SK-N-SH treated with all-trans-retinoic acid at 6 μM for 48 hours (cell line): ENCODE measurements at regions not wholly inside any gene's neighbourhood (a gene's known extent, or its start where the extent isn't known, plus 50 kb on each side); places are given as distances from the start of the nearest gene placed in this dataset.

ENCODE experiments used
- ATAC-seq: fragments of 200-7000 bp; cut with Tn5 transposase; 3 replicates; pipeline ENCODE4 v1.9.1; 2020; ENCODE audit warnings: mild to moderate bottlenecking, moderate library complexity
- ARNTL ChIP-seq: fragments of 450-650 bp; formaldehyde crosslinking; IDR thresholded peaks from 2 replicates; pipeline ENCODE4 v1.5.0; 2020; ENCODE audit warnings: low read depth, mild to moderate bottlenecking, moderate library complexity, borderline replicate concordance
- BACH2 ChIP-seq: fragments of 250-450 bp; sonication (Bioruptor Pico); IDR thresholded peaks from 2 replicates; pipeline ENCODE4 v1.9.0; 2021; ENCODE audit warnings: mild to moderate bottlenecking, borderline replicate concordance
- CSDC2 ChIP-seq: fragments of 250-450 bp; sonication (Bioruptor Pico); IDR thresholded peaks from 2 replicates; pipeline ENCODE4 v1.5.0; 2020; ENCODE audit warnings: mild to moderate bottlenecking, moderate library complexity
- ESRRG ChIP-seq: fragments of 250-450 bp; sonication (Bioruptor Pico); IDR thresholded peaks from 2 replicates; pipeline ENCODE4 v1.6.1; 2021; ENCODE audit warnings: mild to moderate bottlenecking
- GLIS3 ChIP-seq: fragments of 250-450 bp; sonication (Bioruptor Pico); IDR thresholded peaks from 2 replicates; pipeline ENCODE4 v1.5.0; 2020; ENCODE audit warnings: mild to moderate bottlenecking, moderate library complexity
- ISL1 ChIP-seq: fragments of 250-450 bp; sonication (Bioruptor Pico); IDR thresholded peaks from 2 replicates; pipeline ENCODE4 v2.1.2; 2022; ENCODE audit warnings: mild to moderate bottlenecking, moderate library complexity
- OSR1 ChIP-seq: fragments of 250-450 bp; sonication (Bioruptor Pico); IDR thresholded peaks from 2 replicates; pipeline ENCODE4 v1.8.0; 2022; ENCODE audit warnings: moderate library complexity, mild to moderate bottlenecking, inconsistent platforms
- PPARA ChIP-seq: fragments of 250-450 bp; sonication (Bioruptor Pico); IDR thresholded peaks from 2 replicates; pipeline ENCODE4 v1.5.0; 2020; ENCODE audit warnings: mild to moderate bottlenecking, borderline replicate concordance
- RARB ChIP-seq: fragments of 250-450 bp; sonication (Bioruptor Pico); IDR thresholded peaks from 2 replicates; pipeline ENCODE4 v1.8.0; 2021; ENCODE audit warnings: mild to moderate bottlenecking, moderate library complexity
- SNAI2 ChIP-seq: fragments of 250-450 bp; sonication (Bioruptor Pico); IDR thresholded peaks from 2 replicates; pipeline ENCODE4 v1.5.0; 2020; ENCODE audit warnings: mild to moderate bottlenecking, moderate library complexity
- TCF4 ChIP-seq: fragments of 250-450 bp; sonication (Bioruptor Pico); IDR thresholded peaks from 2 replicates; pipeline ENCODE4 v1.8.0; 2021; ENCODE audit warnings: mild to moderate bottlenecking, moderate library complexity, borderline replicate concordance
- ZC3H10 ChIP-seq: fragments of 250-450 bp; sonication (Bioruptor Pico); IDR thresholded peaks from 2 replicates; pipeline ENCODE4 v1.5.1; 2021; ENCODE audit warnings: mild to moderate bottlenecking, moderate library complexity
- ZFP30 ChIP-seq: fragments of 450-650 bp; formaldehyde crosslinking; IDR thresholded peaks from 2 replicates; pipeline ENCODE4 v1.5.0; 2022; ENCODE audit warnings: mild to moderate bottlenecking, moderate library complexity
- ZNF565 ChIP-seq: fragments of 450-650 bp; formaldehyde crosslinking; conservative IDR thresholded peaks from 2 replicates; pipeline ENCODE4 v1.5.0; 2020; ENCODE audit warnings: low read depth, mild to moderate bottlenecking, moderate library complexity
- ZNF70 ChIP-seq: fragments of 450-650 bp; formaldehyde crosslinking; IDR thresholded peaks from 2 replicates; pipeline ENCODE4 v1.5.0; 2020; ENCODE audit warnings: mild to moderate bottlenecking, moderate library complexity
- TF ChIP-seq, protein P1 (sequence below): fragments of 250-450 bp; sonication (Bioruptor Pico); IDR thresholded peaks from 2 replicates; pipeline ENCODE4 v1.8.0; 2020; ENCODE audit warnings: mild to moderate bottlenecking, moderate library complexity, borderline replicate concordance
- TF ChIP-seq, protein P2 (sequence below): fragments of 250-450 bp; sonication (Bioruptor Pico); IDR thresholded peaks from 2 replicates; pipeline ENCODE4 v1.8.0; 2021; ENCODE audit warnings: low read depth, mild to moderate bottlenecking, moderate library complexity, borderline replicate concordance
- TF ChIP-seq, protein P3 (sequence below): fragments of 250-450 bp; sonication (Bioruptor Pico); IDR thresholded peaks from 2 replicates; pipeline ENCODE4 v1.5.1; 2021; ENCODE audit warnings: mild to moderate bottlenecking, moderate library complexity
- TF ChIP-seq, protein P4 (sequence below): fragments of 250-450 bp; sonication (Bioruptor Pico); IDR thresholded peaks from 2 replicates; pipeline ENCODE4 v1.5.1; 2020; ENCODE audit warnings: low read depth, mild to moderate bottlenecking, moderate library complexity
- TF ChIP-seq, protein P5 (sequence below): fragments of 250-450 bp; sonication (Bioruptor Pico); IDR thresholded peaks from 2 replicates; pipeline ENCODE4 v1.5.0; 2020; ENCODE audit warnings: mild to moderate bottlenecking, moderate library complexity

DNA sequence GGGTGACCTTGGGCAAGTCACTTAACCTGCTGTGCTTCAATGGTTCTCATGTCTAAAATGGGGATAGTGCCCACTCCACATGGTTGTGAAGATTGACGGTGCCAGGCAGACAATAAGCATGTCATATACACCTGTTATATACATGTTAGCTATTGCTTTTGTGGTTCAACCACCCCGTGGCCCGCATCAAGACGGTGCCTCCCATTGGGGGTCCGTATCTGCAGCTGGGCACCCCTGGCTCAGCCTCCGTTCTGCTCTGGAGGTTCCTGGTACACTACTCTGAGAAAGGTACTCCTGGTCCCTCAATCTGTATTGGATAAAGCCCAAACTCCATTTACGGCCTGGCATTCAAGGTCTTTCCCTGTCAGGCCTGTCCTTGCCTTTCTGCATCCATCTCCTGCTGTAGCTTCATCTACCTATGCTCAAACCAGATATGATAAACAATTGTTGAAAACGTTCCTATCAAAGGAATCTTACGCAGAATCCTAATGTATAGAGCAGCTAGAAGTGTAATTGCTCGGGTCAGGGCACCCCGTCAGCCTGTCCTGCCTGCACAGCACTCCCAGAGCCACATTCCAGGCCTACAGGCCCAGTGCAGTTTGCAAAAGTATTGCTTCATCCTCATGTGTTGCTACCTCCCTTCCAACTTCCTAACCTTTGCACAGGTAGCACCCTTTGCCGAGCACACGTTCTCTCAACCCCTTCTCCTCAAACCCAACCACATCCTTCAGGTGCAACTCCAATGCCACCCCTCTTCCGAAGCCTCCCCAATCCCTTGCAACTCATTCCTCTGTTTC, 194.9 kb downstream of the BCR start:
- ATAC-seq: no peak
- TF ChIP-seq ISL1: no peak
- no peak for TF ChIP-seq CSDC2 (CRISPR knock-in tag)
- no peak for TF ChIP-seq ZFP30 (CRISPR knock-in tag)
- TF ChIP-seq, protein P1, sequence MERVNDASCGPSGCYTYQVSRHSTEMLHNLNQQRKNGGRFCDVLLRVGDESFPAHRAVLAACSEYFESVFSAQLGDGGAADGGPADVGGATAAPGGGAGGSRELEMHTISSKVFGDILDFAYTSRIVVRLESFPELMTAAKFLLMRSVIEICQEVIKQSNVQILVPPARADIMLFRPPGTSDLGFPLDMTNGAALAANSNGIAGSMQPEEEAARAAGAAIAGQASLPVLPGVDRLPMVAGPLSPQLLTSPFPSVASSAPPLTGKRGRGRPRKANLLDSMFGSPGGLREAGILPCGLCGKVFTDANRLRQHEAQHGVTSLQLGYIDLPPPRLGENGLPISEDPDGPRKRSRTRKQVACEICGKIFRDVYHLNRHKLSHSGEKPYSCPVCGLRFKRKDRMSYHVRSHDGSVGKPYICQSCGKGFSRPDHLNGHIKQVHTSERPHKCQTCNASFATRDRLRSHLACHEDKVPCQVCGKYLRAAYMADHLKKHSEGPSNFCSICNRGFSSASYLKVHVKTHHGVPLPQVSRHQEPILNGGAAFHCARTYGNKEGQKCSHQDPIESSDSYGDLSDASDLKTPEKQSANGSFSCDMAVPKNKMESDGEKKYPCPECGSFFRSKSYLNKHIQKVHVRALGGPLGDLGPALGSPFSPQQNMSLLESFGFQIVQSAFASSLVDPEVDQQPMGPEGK: no peak
- no peak for TF ChIP-seq ZC3H10 (CRISPR knock-in tag)
- no peak for TF ChIP-seq BACH2
- TF ChIP-seq ARNTL (CRISPR knock-in tag): no peak
- TF ChIP-seq ZNF565: no peak
- TF ChIP-seq, protein P2, sequence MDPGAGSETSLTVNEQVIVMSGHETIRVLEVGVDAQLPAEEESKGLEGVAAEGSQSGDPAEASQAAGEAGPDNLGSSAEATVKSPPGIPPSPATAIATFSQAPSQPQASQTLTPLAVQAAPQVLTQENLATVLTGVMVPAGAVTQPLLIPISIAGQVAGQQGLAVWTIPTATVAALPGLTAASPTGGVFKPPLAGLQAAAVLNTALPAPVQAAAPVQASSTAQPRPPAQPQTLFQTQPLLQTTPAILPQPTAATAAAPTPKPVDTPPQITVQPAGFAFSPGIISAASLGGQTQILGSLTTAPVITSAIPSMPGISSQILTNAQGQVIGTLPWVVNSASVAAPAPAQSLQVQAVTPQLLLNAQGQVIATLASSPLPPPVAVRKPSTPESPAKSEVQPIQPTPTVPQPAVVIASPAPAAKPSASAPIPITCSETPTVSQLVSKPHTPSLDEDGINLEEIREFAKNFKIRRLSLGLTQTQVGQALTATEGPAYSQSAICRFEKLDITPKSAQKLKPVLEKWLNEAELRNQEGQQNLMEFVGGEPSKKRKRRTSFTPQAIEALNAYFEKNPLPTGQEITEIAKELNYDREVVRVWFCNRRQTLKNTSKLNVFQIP: no peak
- TF ChIP-seq PPARA (CRISPR knock-in tag): no peak
- TF ChIP-seq, protein P3, sequence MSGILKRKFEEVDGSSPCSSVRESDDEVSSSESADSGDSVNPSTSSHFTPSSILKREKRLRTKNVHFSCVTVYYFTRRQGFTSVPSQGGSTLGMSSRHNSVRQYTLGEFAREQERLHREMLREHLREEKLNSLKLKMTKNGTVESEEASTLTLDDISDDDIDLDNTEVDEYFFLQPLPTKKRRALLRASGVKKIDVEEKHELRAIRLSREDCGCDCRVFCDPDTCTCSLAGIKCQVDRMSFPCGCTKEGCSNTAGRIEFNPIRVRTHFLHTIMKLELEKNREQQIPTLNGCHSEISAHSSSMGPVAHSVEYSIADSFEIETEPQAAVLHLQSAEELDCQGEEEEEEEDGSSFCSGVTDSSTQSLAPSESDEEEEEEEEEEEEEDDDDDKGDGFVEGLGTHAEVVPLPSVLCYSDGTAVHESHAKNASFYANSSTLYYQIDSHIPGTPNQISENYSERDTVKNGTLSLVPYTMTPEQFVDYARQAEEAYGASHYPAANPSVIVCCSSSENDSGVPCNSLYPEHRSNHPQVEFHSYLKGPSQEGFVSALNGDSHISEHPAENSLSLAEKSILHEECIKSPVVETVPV (CRISPR knock-in tag): no peak
- TF ChIP-seq, all 23 proteins: peak for 0

DNA sequence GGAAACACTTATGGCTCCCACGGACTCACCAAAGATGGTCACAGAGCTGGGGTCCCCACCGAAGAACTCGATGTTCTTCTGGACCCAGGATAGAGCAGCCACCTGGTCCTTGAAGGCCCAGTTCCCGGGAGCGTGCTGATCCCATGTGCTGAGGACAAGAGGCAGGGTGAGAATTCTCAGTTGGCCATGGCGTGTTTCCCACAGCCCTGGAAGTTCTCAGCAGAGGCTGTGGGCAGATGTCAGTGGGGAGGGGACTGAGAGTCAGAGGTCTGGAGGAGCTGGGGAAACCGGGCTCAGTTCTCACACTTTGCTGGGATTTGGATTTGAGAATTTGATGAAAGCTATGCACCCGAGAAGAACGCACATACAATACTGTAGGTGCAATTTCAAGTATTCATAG, 193.3 kb downstream of the BCR start:
- TF ChIP-seq OSR1 (CRISPR knock-in tag) (no peak), ZNF565 (no peak), ESRRG (CRISPR knock-in tag) (no peak), RARB (no peak), CSDC2 (CRISPR knock-in tag) (no peak), GLIS3 (CRISPR knock-in tag) (no peak), SNAI2 (no peak), PPARA (CRISPR knock-in tag) (no peak), ARNTL (CRISPR knock-in tag) (no peak)
- TF ChIP-seq, protein P2: no peak

DNA sequence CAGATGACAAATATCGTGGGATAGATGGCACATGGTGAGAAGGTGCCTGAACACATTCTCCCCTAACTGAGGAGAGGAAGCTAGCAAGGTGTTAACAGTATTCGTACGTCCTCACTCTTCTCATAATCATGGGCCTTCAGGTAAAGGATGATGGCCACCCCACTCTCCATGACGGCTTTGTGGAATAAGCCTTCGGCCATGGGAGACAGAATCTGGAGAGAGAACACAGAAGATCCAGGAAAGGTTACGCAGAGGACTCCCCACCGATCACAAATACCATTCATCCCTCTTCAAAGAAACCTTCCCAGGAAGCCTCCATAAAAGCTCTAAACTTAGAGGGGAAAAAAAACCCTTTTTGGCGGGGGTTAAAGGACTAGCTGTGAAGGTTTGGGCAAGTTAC, 189.9 kb downstream of the BCR start:
- no peak for ATAC-seq
- TF ChIP-seq ESRRG (CRISPR knock-in tag) (no peak), PPARA (CRISPR knock-in tag) (no peak), ZNF70 (CRISPR knock-in tag) (no peak), BACH2 (no peak), TCF4 (CRISPR knock-in tag) (no peak), ZC3H10 (CRISPR knock-in tag) (no peak)
- TF ChIP-seq, protein P4, sequence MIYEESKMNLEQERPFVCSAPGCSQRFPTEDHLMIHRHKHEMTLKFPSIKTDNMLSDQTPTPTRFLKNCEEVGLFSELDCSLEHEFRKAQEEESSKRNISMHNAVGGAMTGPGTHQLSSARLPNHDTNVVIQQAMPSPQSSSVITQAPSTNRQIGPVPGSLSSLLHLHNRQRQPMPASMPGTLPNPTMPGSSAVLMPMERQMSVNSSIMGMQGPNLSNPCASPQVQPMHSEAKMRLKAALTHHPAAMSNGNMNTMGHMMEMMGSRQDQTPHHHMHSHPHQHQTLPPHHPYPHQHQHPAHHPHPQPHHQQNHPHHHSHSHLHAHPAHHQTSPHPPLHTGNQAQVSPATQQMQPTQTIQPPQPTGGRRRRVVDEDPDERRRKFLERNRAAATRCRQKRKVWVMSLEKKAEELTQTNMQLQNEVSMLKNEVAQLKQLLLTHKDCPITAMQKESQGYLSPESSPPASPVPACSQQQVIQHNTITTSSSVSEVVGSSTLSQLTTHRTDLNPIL (CRISPR knock-in tag): no peak
- TF ChIP-seq, protein P3 (CRISPR knock-in tag): no peak
- TF ChIP-seq, protein P1: no peak
- TF ChIP-seq, protein P5, sequence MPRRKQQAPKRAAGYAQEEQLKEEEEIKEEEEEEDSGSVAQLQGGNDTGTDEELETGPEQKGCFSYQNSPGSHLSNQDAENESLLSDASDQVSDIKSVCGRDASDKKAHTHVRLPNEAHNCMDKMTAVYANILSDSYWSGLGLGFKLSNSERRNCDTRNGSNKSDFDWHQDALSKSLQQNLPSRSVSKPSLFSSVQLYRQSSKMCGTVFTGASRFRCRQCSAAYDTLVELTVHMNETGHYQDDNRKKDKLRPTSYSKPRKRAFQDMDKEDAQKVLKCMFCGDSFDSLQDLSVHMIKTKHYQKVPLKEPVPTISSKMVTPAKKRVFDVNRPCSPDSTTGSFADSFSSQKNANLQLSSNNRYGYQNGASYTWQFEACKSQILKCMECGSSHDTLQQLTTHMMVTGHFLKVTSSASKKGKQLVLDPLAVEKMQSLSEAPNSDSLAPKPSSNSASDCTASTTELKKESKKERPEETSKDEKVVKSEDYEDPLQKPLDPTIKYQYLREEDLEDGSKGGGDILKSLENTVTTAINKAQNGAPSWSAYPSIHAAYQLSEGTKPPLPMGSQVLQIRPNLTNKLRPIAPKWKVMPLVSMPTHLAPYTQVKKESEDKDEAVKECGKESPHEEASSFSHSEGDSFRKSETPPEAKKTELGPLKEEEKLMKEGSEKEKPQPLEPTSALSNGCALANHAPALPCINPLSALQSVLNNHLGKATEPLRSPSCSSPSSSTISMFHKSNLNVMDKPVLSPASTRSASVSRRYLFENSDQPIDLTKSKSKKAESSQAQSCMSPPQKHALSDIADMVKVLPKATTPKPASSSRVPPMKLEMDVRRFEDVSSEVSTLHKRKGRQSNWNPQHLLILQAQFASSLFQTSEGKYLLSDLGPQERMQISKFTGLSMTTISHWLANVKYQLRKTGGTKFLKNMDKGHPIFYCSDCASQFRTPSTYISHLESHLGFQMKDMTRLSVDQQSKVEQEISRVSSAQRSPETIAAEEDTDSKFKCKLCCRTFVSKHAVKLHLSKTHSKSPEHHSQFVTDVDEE (CRISPR knock-in tag): no peak
- TF ChIP-seq, all 23 proteins: peak for 0

More for the DNA sequence above, 193.3 kb downstream of the BCR start:
- no peak for ATAC-seq
